Endothelial cell of umbilical vein (primary cell): ENCODE measurements at regions not wholly inside any gene's neighbourhood (a gene's known extent, or its start where the extent isn't known, plus 50 kb on each side); places are given as distances from the start of the nearest gene placed in this dataset.

Experiments used
- BruUV-seq: library from RNA; stranded (reverse); fragments of 400-500 nt; replicated peaks from 2 replicates; lab custom pipeline; 2021; lab: Mats Ljungman, UMichigan
- CTCF ChIA-PET: fragments of 300-600, 350-600 bp; sonication (Branson Sonifier 250); formaldehyde crosslinking; loops from one replicate; lab custom pipeline; 2021; ENCODE audit warnings: antibody characterized with exemption, inconsistent platforms; lab: Charles Lee
- POLR2A ChIA-PET: fragments of 300-600, 350-600 bp; sonication (Branson Sonifier 250); formaldehyde crosslinking; loops from one replicate; lab custom pipeline; 2021; ENCODE audit warnings: antibody characterized with exemption, inconsistent platforms; lab: Charles Lee
- DNase-seq: peaks from one replicate; pipeline ENCODE4 v3.0.0-alpha.2; 2011; ENCODE audit warnings: low read depth, low spot score
- FAIRE-seq: peaks from 2 replicates; lab custom pipeline; 2011; peaks lifted over from hg19 to GRCh38; lab: Jason Lieb, UNC
- H2AFZ ChIP-seq: 2 replicates; pipeline ENCODE4 v1.6.0; 2012; ENCODE audit warnings: low read depth, low read length, control low read depth, inconsistent platforms
- H3K27ac ChIP-seq: 2 replicates; pipeline ENCODE4 v1.5.1; 2011; ENCODE audit warnings: low read depth, mild to moderate bottlenecking, control low read depth, low read length, moderate library complexity; ENCODE audit not compliant: insufficient read depth
- H3K27me3 ChIP-seq, 2 experiments: 2 replicates each; pipeline versions ENCODE4 v1.6.0 to v1.6.1; 2011; ENCODE audit warnings: low read length in 2 of 2, mixed read lengths in 1 of 2; ENCODE audit not compliant: control insufficient read depth in 2 of 2, insufficient read depth in 2 of 2
- H3K36me3 ChIP-seq, 2 experiments: 2 replicates in 1 of 2; 3 replicates in 1 of 2; pipeline ENCODE4 v1.5.1; 2011; ENCODE audit warnings: low read length in 2 of 2, mild to moderate bottlenecking in 1 of 2, moderate library complexity in 1 of 2; ENCODE audit not compliant: control insufficient read depth in 2 of 2, insufficient read depth in 2 of 2; ENCODE audit errors: extremely low read depth in 1 of 2
- H3K4me1 ChIP-seq: 3 replicates; pipeline ENCODE4 v1.5.1; 2011; ENCODE audit warnings: mild to moderate bottlenecking, low read length; ENCODE audit not compliant: control insufficient read depth, insufficient read depth; ENCODE audit errors: extremely low read depth
- H3K4me2 ChIP-seq: 2 replicates; pipeline ENCODE4 v1.6.1; 2011; ENCODE audit warnings: low read length, control low read depth, mixed read lengths; ENCODE audit not compliant: insufficient read depth
- H3K4me3 ChIP-seq, 3 experiments: fragments of 200-600 bp in 1 of 3; sonication (generic), shearing (Covaris generic) in 1 of 3; replicated peaks in 1 of 3; 2 replicates each; pipeline ENCODE4 v1.5.1; 2011 to 2016; ENCODE audit warnings: control low read depth in 3 of 3, low read length in 3 of 3, mild to moderate bottlenecking in 2 of 3, inconsistent platforms in 1 of 3, low read depth in 1 of 3, moderate library complexity in 1 of 3; ENCODE audit not compliant: insufficient read depth in 1 of 3
- H3K79me2 ChIP-seq: 2 replicates; pipeline ENCODE4 v1.6.0; 2012; ENCODE audit warnings: low read length, inconsistent platforms; ENCODE audit not compliant: control insufficient read depth, insufficient read depth
- H3K9ac ChIP-seq: replicated peaks from 2 replicates; pipeline ENCODE3; 2011; ENCODE audit warnings: low read length, control low read depth; ENCODE audit not compliant: insufficient read depth; ENCODE audit errors: extremely low read depth
- H3K9me1 ChIP-seq: replicated peaks from 3 replicates; pipeline ENCODE4 v1.6.0; 2011; ENCODE audit warnings: mild to moderate bottlenecking, low read length; ENCODE audit not compliant: control insufficient read depth, insufficient read depth; ENCODE audit errors: extremely low read depth
- H3K9me3 ChIP-seq: replicated peaks from 2 replicates; pipeline ENCODE4 v1.5.1; 2012; ENCODE audit warnings: low read length, inconsistent platforms; ENCODE audit not compliant: control insufficient read depth, insufficient read depth
- H4K20me1 ChIP-seq: replicated peaks from 2 replicates; pipeline ENCODE3; 2011; ENCODE audit warnings: mild to moderate bottlenecking, low read length; ENCODE audit not compliant: control insufficient read depth, insufficient read depth; ENCODE audit errors: extremely low read depth
- EZH2 ChIP-seq: IDR thresholded peaks from 2 replicates; pipeline ENCODE4 v1.6.1; 2012; ENCODE audit warnings: borderline replicate concordance, low read depth, mild to moderate bottlenecking, moderate library complexity, low read length, inconsistent platforms; ENCODE audit not compliant: severe bottlenecking
- FOS ChIP-seq: IDR thresholded peaks from 2 replicates; pipeline ENCODE4 v1.6.1; 2011; ENCODE audit warnings: mild to moderate bottlenecking, low read length, moderate library complexity, borderline replicate concordance; ENCODE audit not compliant: insufficient read depth
- GATA2 ChIP-seq: IDR thresholded peaks from 2 replicates; pipeline ENCODE4 v1.7.0; 2011; ENCODE audit warnings: low read depth, mild to moderate bottlenecking, moderate library complexity, mixed read lengths, low read length; ENCODE audit not compliant: insufficient read length, insufficient read depth
- JUN ChIP-seq: IDR thresholded peaks from 2 replicates; pipeline ENCODE4 v1.6.1; 2011; ENCODE audit warnings: borderline replicate concordance, low read depth; ENCODE audit not compliant: insufficient read length, insufficient read depth
- MAX ChIP-seq: IDR thresholded peaks from 2 replicates; pipeline ENCODE4 v1.6.1; 2011; ENCODE audit not compliant: insufficient read depth, insufficient read length
- MYC ChIP-seq: IDR thresholded peaks from one replicate; pipeline ENCODE4 v1.6.1; 2011; ENCODE audit warnings: mild to moderate bottlenecking, low read depth, low read length
- POLR2A ChIP-seq: IDR thresholded peaks from 2 replicates; pipeline ENCODE4 v1.6.1; 2012; ENCODE audit warnings: low read depth, mild to moderate bottlenecking, control low read depth, low read length
- POLR2AphosphoS5 ChIP-seq: IDR thresholded peaks from 2 replicates; pipeline ENCODE4 v1.6.1; 2012; ENCODE audit warnings: low read depth, mild to moderate bottlenecking, control low read depth, low read length, moderate library complexity; ENCODE audit not compliant: insufficient read depth
- dilution Hi-C: fragments of 300-500 bp; cut with MboI; formaldehyde crosslinking; loops from one replicate; pipeline ENCODE4 v1.15.0; 2019; ENCODE audit warnings: low sequenced_read_pairs; ENCODE audit not compliant: extremely low pct_ligation_motif_present
- intact Hi-C: fragments of 100-400 bp; cut with micrococcal nuclease; formaldehyde crosslinking; loops from one replicate; pipeline ENCODE4 v1.10.0; 2022
- TF ChIP-seq, protein P1 (sequence below), 2 donors: IDR thresholded peaks; 1 replicate in 1 of 2; 2 replicates in 1 of 2; pipeline ENCODE4 v1.5.1; 2011; ENCODE audit warnings: low read length in 2 of 2, mild to moderate bottlenecking in 2 of 2, moderate library complexity in 2 of 2, control low read depth in 1 of 2, inconsistent platforms in 1 of 2, low read depth in 1 of 2; ENCODE audit not compliant: insufficient read depth in 1 of 2; ENCODE audit errors: extremely low read depth in 1 of 2

- TF ChIP-seq, protein P1, sequence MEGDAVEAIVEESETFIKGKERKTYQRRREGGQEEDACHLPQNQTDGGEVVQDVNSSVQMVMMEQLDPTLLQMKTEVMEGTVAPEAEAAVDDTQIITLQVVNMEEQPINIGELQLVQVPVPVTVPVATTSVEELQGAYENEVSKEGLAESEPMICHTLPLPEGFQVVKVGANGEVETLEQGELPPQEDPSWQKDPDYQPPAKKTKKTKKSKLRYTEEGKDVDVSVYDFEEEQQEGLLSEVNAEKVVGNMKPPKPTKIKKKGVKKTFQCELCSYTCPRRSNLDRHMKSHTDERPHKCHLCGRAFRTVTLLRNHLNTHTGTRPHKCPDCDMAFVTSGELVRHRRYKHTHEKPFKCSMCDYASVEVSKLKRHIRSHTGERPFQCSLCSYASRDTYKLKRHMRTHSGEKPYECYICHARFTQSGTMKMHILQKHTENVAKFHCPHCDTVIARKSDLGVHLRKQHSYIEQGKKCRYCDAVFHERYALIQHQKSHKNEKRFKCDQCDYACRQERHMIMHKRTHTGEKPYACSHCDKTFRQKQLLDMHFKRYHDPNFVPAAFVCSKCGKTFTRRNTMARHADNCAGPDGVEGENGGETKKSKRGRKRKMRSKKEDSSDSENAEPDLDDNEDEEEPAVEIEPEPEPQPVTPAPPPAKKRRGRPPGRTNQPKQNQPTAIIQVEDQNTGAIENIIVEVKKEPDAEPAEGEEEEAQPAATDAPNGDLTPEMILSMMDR (IDR thresholded peaks at IDR 0.05; ENCODE audit: extremely low read depth in 1 of 2, insufficient read depth in 1 of 2, low read depth in 1 of 2, low read length in 2 of 2): no peak
- TF ChIP-seq MAX (no peak), FOS (no peak), EZH2 (no peak), POLR2AphosphoS5 (no peak), POLR2A (no peak), MYC (no peak), GATA2 (no peak), JUN (no peak)
- H3K36me3 ChIP-seq: no peaks in the 10 kb centered on the region
- intact Hi-C loops: no loop called here
- no peak overlapping the region for H2AFZ ChIP-seq
- H3K4me2 ChIP-seq: no peak overlapping the region
- ChIA-PET CTCF (no interaction called here), POLR2A (no interaction called here)
- no peaks in the 10 kb centered on the region for H3K27me3 ChIP-seq
- DNase-seq: no peak
- H3K9ac ChIP-seq: no peak overlapping the region
- no peak for FAIRE-seq
- H3K9me3 ChIP-seq: no peaks in the 10 kb centered on the region
- no peak overlapping the region for H3K27ac ChIP-seq
- no peak overlapping the region for H3K4me3 ChIP-seq
- BruUV-seq: no TSS peak
- no peaks in the 10 kb centered on the region for H4K20me1 ChIP-seq
- H3K4me1 ChIP-seq: no peaks in the 10 kb centered on the region
- H3K79me2 ChIP-seq: no peaks in the 10 kb centered on the region
- dilution Hi-C loops: no loop called here
- no peaks in the 10 kb centered on the region for H3K9me1 ChIP-seq
Observed at GRCh38 chr11:25943777-25944661, 387.9 kb upstream of the ANO3 start.
